ENCODE measurements at regions not wholly inside any gene's neighbourhood (a gene's known extent, or its start where the extent isn't known, plus 50 kb on each side); places are given as distances from the start of the nearest gene placed in this dataset.
"Not testable (repeated sequence)": the region's sequence is repeated elsewhere in the genome, so short reads cannot be mapped to it uniquely, and the experiment has no call there.

GRCh38 chr5:136453986-136454758 lies 88.8 kb upstream of the TRPC7 start:
- no peak for DNase-seq

- no peak for DNase-seq
These were observed 87.9 kb upstream of the TRPC7 start for GRCh38 chr5:136453199-136453598.

- DNase-seq: not testable (repeated sequence)
These were observed 82.2 kb upstream of the TRPC7 start for GRCh38 chr5:136447576-136447975.

- DNase-seq: no peak
These were observed 81.2 kb upstream of the TRPC7 start for GRCh38 chr5:136446565-136446964.

GRCh38 chr5:136444099-136444498 lies 78.8 kb upstream of the TRPC7 start:
- DNase-seq: not testable (repeated sequence)

GRCh38 chr5:136439367-136439766 lies 74.0 kb upstream of the TRPC7 start:
- DNase-seq: no peak

- no peak for DNase-seq
These were observed 70.7 kb upstream of the TRPC7 start for GRCh38 chr5:136435946-136436543.

- DNase-seq: no peak
These were observed 69.5 kb upstream of the TRPC7 start for GRCh38 chr5:136434795-136435194.

GRCh38 chr5:136432705-136433104 lies 67.4 kb upstream of the TRPC7 start:
- no peak for DNase-seq

- no peak for DNase-seq
These were observed 64.7 kb upstream of the TRPC7 start for GRCh38 chr5:136430081-136430480.

GRCh38 chr5:136427426-136427825 lies 62.1 kb upstream of the TRPC7 start:
- no peak for DNase-seq

- no peak for DNase-seq
These were observed 60.6 kb upstream of the TRPC7 start for GRCh38 chr5:136425921-136426320.

- peak; percentile 74 for DNase-seq
These were observed 59.7 kb upstream of the TRPC7 start for GRCh38 chr5:136424835-136425584.

- no peak for DNase-seq
These were observed 58.7 kb upstream of the TRPC7 start for GRCh38 chr5:136423944-136424606.

GRCh38 chr5:136420168-136420898 lies 55.0 kb upstream of the TRPC7 start:
- no peak for DNase-seq

GRCh38 chr5:136418301-136418700 lies 53.0 kb upstream of the TRPC7 start:
- DNase-seq: no peak
